Activated CD8-positive, alpha-beta memory T cell treated with anti-CD3 and anti-CD28 coated beads, Interleukin-2, amount 10 ng/mL, durations not matched to agents 7 days and 5 days (primary cell): ENCODE measurements at regions not wholly inside any gene's neighbourhood (a gene's known extent, or its start where the extent isn't known, plus 50 kb on each side); places are given as distances from the start of the nearest gene placed in this dataset.

ENCODE experiments used
- ATAC-seq: fragments of 150-1000 bp; cut with Tn5 transposase; one replicate; pipeline ENCODE4 v1.10.0; 2021; ENCODE audit warnings: moderate library complexity
- CTCF ChIA-PET: fragments of 350-600 bp; sonication (Branson Sonifier 250); formaldehyde crosslinking; loops from one replicate; lab custom pipeline; 2021; ENCODE audit warnings: antibody characterized with exemption; lab: Charles Lee
- DNase-seq: peaks from one replicate; pipeline ENCODE4 v3.0.0-alpha.2; 2020
- H3K27ac Mint-ChIP-seq: one replicate; pipeline ENCODE4 v1.8.0; 2021; ENCODE audit warnings: mild to moderate bottlenecking, mixed read lengths
- H3K27me3 Mint-ChIP-seq: one replicate; pipeline ENCODE4 v1.8.0; 2021; ENCODE audit warnings: mixed read lengths
- H3K36me3 Mint-ChIP-seq: one replicate; pipeline ENCODE4 v1.8.0; 2021; ENCODE audit warnings: mild to moderate bottlenecking, mixed read lengths
- H3K4me1 Mint-ChIP-seq: one replicate; pipeline ENCODE4 v1.8.0; 2021; ENCODE audit warnings: mixed read lengths
- H3K4me3 Mint-ChIP-seq: one replicate; pipeline ENCODE4 v1.8.0; 2021; ENCODE audit warnings: mild to moderate bottlenecking, moderate library complexity, mixed read lengths
- H3K9me3 Mint-ChIP-seq: one replicate; pipeline ENCODE4 v1.8.0; 2022; ENCODE audit warnings: low read depth, mixed read lengths

- CTCF ChIA-PET, result no interaction called here
- no peaks in the 10 kb centered on the region for H3K4me1 Mint-ChIP-seq
- no peaks in the 10 kb centered on the region for H3K36me3 Mint-ChIP-seq
- H3K4me3 Mint-ChIP-seq, result no peak overlapping the region
- DNase-seq, result no peak
- no peaks in the 10 kb centered on the region for H3K9me3 Mint-ChIP-seq
- no peak overlapping the region for H3K27ac Mint-ChIP-seq
- peaks cover 47% of the 10 kb centered on the region for H3K27me3 Mint-ChIP-seq
- ATAC-seq, result no peak
Observed at GRCh38 chr2:181841079-181841478, 50.5 kb upstream of the ITPRID2 start.
